ENCODE measurements at regions not wholly inside any gene's neighbourhood (a gene's known extent, or its start where the extent isn't known, plus 50 kb on each side); places are given as distances from the start of the nearest gene placed in this dataset.
"Not testable (repeated sequence)": the region's sequence is repeated elsewhere in the genome, so short reads cannot be mapped to it uniquely, and the experiment has no call there.

DNA sequence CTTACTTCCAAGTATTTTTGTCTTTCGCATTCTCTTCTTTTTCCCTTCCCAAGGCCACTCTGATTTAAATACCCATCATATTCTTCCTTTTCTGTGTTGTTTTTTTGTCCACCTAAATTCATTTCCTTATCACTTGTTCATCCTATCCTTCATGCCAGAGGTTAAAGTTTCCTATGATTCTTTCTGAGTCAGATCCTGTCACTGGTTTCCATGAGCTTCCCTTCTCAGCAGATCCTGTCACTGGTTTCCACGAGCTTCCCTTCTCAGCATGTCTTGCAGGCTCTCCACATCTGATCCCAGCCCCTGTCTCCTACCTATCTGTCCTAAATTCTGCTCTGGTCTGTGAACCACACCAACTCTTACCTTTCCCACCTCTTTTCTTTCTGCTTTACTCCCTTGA lies 311.8 kb upstream of the RGS6 start:
- no peak for DNase-seq

GRCh38 chr14:71621276-71621675 lies 311.0 kb upstream of the RGS6 start:
- no peak for DNase-seq

DNA sequence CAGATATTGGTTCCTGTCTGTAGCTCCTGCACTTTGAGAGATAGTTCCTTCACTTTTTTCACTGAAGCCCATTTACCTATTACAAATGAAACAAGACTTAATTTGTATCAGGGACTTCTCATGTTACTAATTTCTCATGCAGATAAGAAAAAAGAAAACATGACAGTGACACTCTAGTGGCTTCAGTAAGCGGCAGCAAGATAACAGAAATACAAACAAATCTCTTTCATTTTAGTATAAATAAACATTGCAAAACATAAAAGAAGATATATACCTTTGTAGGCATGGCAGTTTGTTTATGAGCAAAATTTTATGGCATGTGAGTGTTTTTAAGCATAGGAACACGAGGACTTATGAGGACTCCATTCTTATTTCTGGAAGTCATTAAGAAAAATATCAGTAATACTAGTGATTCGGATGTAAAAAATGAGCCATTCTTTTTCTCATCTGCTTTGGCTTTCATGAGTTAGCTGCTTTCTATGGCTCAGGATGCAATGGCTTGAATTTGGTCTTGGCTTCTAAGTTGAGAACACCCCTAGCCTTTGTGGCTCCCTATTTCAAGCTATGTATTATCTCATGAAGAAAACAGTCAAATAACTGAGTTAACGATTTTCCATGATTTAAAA lies 310.1 kb upstream of the RGS6 start:
- no peak for DNase-seq

DNA sequence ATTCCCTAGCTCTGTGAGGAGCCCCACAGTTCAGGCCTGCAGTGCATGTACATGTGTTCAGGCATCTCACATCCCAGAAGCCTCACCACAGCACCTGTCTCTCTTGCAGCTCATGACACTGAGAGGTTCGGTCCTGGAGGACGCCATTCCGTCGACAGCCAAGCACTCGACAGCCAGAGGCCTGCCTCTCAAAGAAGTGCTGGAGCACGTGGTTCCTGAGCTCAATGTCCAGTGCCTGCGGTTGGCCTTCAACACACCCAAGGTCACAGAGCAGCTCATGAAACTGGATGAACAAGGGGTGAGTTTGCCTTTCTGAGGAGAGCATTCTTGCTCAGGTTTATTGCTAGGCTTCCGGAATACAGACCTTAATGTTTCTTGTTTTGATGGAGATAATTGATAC lies 308.3 kb upstream of the RGS6 start:
- DNase-seq: no peak

GRCh38 chr14:71625175-71625574 lies 307.1 kb upstream of the RGS6 start:
- DNase-seq: no peak

DNA sequence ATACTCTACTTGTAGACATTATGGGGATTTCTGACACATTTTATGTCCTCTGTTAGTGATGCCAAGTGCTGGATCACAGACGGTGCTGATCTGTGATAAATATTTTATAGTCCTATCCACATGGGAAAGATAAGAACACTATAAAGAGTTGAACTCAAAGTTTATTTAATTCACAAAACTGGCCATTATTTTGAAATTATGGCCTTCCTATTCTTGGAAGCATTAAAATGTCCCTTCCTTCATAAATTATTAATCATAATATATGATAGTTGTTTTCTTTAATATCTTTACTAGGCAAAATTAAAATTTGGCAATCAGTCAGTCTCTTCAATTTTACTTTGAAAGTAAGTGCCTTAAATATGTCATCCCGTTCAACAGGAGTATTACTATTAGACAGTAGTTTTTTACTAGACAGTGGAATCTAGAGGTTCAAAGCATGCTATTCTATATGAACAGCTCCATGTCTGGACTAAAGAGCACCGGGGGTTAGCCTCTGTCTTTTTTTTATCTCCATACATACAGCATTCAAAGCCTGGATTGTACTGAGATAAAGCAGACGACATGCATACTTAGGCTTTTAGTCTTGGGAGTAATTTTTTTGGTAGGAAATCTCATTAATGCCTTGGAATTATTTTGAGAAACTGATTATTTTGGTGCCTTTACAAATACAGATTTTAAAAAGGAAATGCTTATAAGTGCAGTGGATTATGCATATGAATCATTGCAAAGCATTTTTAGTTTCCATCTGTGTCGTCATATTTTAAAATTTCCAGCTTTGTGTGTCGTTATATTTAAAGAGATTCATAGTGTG lies 306.1 kb upstream of the RGS6 start:
- DNase-seq: no peak

DNA sequence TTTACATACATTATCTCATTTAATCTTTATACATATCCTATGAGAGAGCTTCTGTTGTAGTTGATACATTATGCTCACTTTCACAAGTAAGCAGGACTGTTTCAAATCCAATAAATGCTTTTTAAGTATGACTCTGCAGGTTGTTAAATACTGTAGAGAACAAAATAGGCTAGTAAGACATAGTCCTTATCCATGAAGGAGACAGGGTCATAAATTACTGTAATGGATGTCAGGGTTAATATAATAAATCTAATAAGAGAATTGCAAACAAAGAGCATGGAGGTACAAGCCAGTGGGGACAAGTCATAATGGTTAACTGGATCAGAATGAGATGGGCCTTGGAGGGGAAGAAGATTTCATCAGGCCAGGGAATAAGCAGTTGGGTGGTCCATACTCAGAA lies 303.8 kb upstream of the RGS6 start:
- DNase-seq: no peak

GRCh38 chr14:71629250-71629649 lies 303.0 kb upstream of the RGS6 start:
- no peak for DNase-seq

- DNase-seq: no peak
Observed at GRCh38 chr14:71629765-71630492, 302.3 kb upstream of the RGS6 start.

- not testable (repeated sequence) for DNase-seq
Observed at GRCh38 chr14:71631030-71631429, 301.2 kb upstream of the RGS6 start.

DNA sequence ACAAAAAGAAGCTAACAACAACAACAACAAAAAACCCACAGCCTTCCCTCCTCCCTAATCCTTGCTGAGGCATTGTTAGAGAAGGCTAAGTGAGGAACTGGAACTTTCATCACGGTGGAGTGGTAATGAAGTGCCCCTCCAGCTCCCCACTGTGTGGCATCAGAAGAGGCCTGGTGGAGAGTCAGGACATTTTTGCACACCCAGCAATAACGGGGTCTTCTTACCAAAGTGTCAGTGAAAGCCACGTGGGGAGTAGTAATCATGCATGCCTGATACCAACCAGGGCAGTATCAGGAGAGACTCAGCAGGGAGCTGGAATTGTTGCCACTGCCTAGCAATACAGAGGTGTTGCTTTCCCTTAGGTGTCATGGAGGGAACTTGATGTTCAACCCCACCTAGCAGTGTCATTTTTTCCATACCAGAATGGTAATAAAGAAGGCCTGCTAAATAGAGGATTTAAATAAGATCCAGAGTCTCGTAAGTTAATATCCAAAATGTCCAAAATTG lies 299.7 kb upstream of the RGS6 start:
- no peak for DNase-seq

GRCh38 chr14:71636076-71636475 lies 296.2 kb upstream of the RGS6 start:
- no peak for DNase-seq

DNA sequence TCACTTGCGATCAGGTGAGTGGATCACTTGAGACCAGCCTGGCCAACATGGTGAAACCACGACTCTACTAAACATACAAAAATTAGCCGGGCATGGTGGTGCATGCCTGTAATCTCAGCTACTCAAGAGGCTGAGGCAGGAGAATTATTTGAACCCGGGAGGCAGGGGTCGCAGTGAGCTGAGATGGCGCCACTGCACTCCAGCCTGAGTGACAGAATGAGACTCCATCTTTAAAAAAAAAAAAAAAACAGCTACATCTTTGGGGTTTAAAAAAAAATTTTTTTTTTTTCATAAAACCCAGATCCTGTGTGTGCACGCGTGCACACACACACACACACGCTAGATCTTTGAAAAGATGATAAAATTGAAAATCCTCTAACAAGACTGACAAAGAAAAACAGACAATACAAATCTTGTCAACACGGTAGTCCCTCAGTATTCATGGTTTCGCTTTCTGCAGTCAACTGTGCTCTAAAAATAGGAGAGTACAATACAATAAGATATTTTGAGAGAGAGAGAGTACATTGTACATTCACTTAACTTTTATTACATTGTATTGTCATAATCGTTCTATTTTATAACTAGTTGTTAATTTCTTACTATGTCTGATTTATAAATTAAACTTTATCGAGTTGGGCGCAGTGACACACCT lies 295.3 kb upstream of the RGS6 start:
- no peak for DNase-seq

DNA sequence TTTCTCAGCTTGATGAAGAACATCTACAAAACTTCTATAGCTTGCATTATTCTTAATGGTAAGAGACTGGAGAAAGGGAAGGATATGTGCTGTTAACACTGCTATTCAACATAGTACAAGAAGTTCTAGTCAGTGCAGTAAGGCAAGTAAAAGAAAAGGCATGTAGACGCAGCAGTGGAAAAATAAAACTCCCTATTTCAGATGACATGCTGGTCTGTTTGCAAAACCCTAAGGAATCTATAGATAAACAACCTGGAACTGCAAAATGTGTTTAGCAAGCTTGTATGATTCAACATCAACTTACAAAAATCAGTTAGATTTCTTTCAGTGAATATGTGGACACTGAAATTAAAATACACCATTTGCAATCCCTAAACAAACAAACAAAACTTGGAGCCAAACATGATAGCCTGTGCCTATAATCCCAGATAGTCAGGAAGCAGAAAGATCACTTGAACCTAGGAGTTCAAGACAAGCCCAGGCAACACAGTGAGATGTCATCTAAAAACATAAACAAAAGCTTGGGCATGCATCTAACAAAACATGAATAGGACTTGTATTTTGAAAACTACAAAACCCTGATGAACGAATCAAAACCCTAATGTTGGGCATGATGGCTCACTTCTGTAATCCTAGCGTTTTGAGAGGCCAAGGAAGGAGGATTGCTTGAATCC lies 293.6 kb upstream of the RGS6 start:
- no peak for DNase-seq

DNA sequence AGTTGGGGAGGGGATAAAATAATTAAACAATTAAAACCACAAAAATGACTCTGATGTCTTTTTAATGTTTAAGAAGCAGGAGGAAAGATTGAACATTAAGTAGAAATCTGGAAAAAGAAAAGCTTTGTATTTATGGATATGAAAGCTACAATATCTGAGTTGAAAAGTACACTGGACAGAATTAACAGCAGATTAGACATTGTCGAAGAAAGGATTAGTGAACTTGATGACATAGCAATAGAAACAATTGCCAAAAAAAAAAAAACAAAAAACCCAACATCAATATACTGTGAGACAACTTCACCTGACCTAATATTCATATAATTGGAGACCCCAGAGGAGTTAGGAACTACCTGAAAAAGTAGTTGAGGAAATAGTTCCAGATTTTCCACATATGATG lies 289.5 kb upstream of the RGS6 start:
- DNase-seq: no peak

GRCh38 chr14:71645656-71646055 lies 286.6 kb upstream of the RGS6 start:
- DNase-seq: no peak

DNA sequence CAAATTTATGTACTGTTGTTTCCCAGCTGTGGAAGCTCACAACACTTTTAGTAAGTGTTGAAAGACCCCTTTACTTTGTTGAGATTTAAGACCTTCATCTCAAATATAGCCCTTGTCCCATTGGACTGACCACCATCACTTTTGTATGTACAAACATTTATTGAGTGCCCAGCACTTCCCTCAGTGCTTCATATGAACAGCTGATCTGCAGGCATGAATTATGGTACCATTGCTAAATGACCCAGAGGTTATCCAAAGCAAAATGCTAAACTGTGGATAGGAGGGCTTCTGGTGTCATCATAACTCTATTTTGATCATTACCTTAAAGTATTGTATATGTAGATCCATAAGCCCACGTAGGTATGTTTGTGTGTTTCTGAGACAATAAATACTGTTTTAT lies 285.7 kb upstream of the RGS6 start:
- DNase-seq: no peak

DNA sequence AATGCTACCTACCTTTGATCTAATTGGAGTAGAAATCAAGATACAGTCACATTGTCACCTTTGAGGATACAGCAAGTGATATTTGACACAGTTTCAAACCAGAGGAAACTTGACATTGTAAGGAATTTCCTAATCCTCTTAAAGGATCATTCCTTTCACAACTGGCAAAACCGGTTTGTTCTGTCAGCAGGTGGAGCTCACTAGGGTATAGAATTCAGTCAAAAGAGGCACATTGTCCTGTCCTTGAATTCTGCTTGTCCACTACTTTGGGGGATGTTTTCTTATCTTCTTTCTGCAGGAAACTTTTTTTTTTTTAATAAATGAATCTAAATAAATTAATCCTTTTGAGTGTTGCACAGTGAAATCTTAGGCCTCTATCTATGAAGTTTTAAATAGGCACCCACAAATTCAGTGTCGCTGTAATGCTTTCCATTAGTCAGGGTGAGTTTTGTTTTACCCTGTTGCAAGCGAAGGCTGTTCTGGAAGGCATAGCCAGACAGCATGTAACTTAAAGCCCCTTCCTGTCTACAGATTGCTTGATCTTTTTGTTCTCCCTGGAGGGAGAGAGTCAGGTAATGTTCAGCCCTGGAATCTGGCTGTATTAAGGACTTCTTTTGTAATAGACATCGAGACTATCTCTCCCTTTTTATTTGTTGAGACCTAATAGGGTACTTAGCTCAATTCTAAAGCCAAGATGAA lies 285.0 kb upstream of the RGS6 start:
- DNase-seq: no peak

- DNase-seq: no peak
Observed at GRCh38 chr14:71648725-71649124, 283.5 kb upstream of the RGS6 start.

DNA sequence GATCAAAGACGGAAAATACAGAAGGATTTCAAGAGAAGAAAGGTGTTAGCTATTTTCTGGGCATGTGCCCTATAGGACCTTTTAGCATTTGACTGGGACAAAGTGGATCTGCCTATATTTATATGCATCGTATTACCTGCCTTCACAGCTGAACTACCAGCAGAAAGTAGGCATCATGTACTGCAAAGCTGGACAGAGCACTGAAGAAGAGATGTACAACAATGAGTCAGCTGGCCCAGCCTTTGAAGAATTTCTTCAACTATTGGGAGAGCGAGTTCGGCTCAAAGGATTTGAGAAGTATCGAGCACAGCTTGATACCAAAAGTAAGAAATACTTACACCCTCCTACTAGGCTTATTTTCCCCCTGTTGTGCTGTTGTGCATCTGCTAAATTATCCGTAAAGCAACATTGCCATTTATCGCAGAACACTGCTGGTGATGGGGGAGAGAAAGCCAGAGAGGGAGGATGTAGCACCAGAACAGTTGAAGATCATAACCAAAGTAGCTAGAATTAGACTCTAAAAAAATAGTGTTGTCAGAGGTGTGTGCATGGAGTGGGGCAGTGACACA lies 282.0 kb upstream of the RGS6 start:
- no peak for DNase-seq

- DNase-seq: no peak
Observed at GRCh38 chr14:71651228-71651627, 281.0 kb upstream of the RGS6 start.

DNA sequence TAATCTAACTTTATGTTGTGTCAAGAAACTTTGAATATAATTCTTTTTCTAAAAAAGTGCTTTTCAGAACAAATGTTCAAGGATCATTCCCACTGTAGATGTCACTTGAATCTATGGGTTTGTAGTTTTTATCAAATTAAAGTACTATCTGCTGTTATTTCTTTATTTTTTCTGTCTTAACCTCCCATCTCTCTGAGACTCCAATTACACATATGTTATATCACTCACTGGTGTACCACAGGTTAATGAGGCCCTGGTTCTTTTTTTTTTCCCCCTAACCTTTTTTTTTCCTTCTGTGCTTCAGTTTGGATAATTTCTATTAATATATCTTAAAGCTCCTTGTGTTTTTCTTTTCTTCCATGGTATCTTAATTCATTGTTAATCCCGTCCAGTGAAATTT lies 279.9 kb upstream of the RGS6 start:
- no peak for DNase-seq
